ENCODE measurements at regions not wholly inside any gene's neighbourhood (a gene's known extent, or its start where the extent isn't known, plus 50 kb on each side); places are given as distances from the start of the nearest gene placed in this dataset.

- no peak overlapping the region for H3K4me2 ChIP-seq (ENCODE audit: low read depth, low read length, poor library complexity, severe bottlenecking)
- H3K79me2 ChIP-seq (ENCODE audit: low read length) = no peaks in the 10 kb centered on the region
- no peaks in the 10 kb centered on the region for H3K9me2 ChIP-seq (replicated peaks; ENCODE audit: insufficient read depth, low read length)
- H3K27me3 ChIP-seq (ENCODE audit: low read length) = no peaks in the 10 kb centered on the region; the same call in 1 of the 2 replicates
- no peaks in the 10 kb centered on the region for H4K20me1 ChIP-seq (ENCODE audit: insufficient read depth, low read depth, low read length)
- H3K27ac ChIP-seq (ENCODE audit: low read length) = no peak overlapping the region
- H3K4me1 ChIP-seq (ENCODE audit: low read length) = peaks cover 18% of the 10 kb centered on the region
- H2AFZ ChIP-seq (ENCODE audit: low read length) = no peak overlapping the region
- no peaks in the 10 kb centered on the region for H3K36me3 ChIP-seq (ENCODE audit: insufficient read depth, low read length)
- no peak overlapping the region for H3K4me3 ChIP-seq (ENCODE audit: low read length)
- H3K9ac ChIP-seq (ENCODE audit: low read length) = no peak overlapping the region
- H3K9me3 ChIP-seq (ENCODE audit: low read length) = peaks cover 4% of the 10 kb centered on the region; the same call in 1 of the 2 replicates
- no peak for DNase-seq
Observed at GRCh38 chrX:40284852-40285251, 187.1 kb upstream of the BCOR start.

- H3K9me3 ChIP-seq (ENCODE audit: low read length) = peaks cover 4% of the 10 kb centered on the region; the same call in 1 of the 2 replicates
- no peaks in the 10 kb centered on the region for H3K36me3 ChIP-seq (ENCODE audit: insufficient read depth, low read length)
- no peak overlapping the region for H3K4me2 ChIP-seq (ENCODE audit: low read depth, low read length, poor library complexity, severe bottlenecking)
- H3K4me3 ChIP-seq (ENCODE audit: low read length) = no peak overlapping the region
- peaks cover 18% of the 10 kb centered on the region for H3K4me1 ChIP-seq (ENCODE audit: low read length)
- no peak for DNase-seq
- H3K27ac ChIP-seq (ENCODE audit: low read length) = no peak overlapping the region
- H4K20me1 ChIP-seq (ENCODE audit: insufficient read depth, low read depth, low read length) = no peaks in the 10 kb centered on the region
- H3K9ac ChIP-seq (ENCODE audit: low read length) = no peak overlapping the region
- H3K27me3 ChIP-seq (ENCODE audit: low read length) = no peaks in the 10 kb centered on the region
- no peak overlapping the region for H2AFZ ChIP-seq (ENCODE audit: low read length)
- H3K9me2 ChIP-seq (replicated peaks; ENCODE audit: insufficient read depth, low read length) = no peaks in the 10 kb centered on the region
- no peaks in the 10 kb centered on the region for H3K79me2 ChIP-seq (ENCODE audit: low read length)
Observed at GRCh38 chrX:40283981-40284380, 186.2 kb upstream of the BCOR start.

GRCh38 chrX:40282946-40283660, 185.3 kb upstream of the BCOR start:
- peaks cover 4% of the 10 kb centered on the region; the same call in 1 of the 2 replicates for H3K9me3 ChIP-seq (ENCODE audit: low read length)
- no peak overlapping the region for H2AFZ ChIP-seq (ENCODE audit: low read length)
- H3K27ac ChIP-seq (ENCODE audit: low read length) = no peak overlapping the region
- H3K79me2 ChIP-seq (ENCODE audit: low read length) = no peaks in the 10 kb centered on the region
- H3K36me3 ChIP-seq (ENCODE audit: insufficient read depth, low read length) = no peaks in the 10 kb centered on the region
- no peaks in the 10 kb centered on the region for H3K9me2 ChIP-seq (replicated peaks; ENCODE audit: insufficient read depth, low read length)
- no peaks in the 10 kb centered on the region for H3K27me3 ChIP-seq (ENCODE audit: low read length)
- no peak for DNase-seq
- H3K9ac ChIP-seq (ENCODE audit: low read length) = no peak overlapping the region
- H4K20me1 ChIP-seq (ENCODE audit: insufficient read depth, low read depth, low read length) = no peaks in the 10 kb centered on the region
- no peak overlapping the region for H3K4me3 ChIP-seq (ENCODE audit: low read length)
- no peak overlapping the region for H3K4me2 ChIP-seq (ENCODE audit: low read depth, low read length, poor library complexity, severe bottlenecking)
- peaks cover 18% of the 10 kb centered on the region for H3K4me1 ChIP-seq (ENCODE audit: low read length)

- Histone ChIP-seq H3K9me2 (replicated peaks; ENCODE audit: insufficient read depth, low read length) (no peaks in the 10 kb centered on the region), H3K27me3 (ENCODE audit: low read length) (no peaks in the 10 kb centered on the region), H4K20me1 (ENCODE audit: insufficient read depth, low read depth, low read length) (no peaks in the 10 kb centered on the region), H3K4me1 (ENCODE audit: low read length) (peaks cover 18% of the 10 kb centered on the region), H3K9ac (ENCODE audit: low read length) (no peak overlapping the region), H2AFZ (ENCODE audit: low read length) (no peak overlapping the region), H3K4me2 (ENCODE audit: low read depth, low read length, poor library complexity, severe bottlenecking) (no peak overlapping the region), H3K9me3 (ENCODE audit: low read length) (peaks cover 4% of the 10 kb centered on the region; the same call in 1 of the 2 replicates), H3K79me2 (ENCODE audit: low read length) (no peaks in the 10 kb centered on the region), H3K36me3 (ENCODE audit: insufficient read depth, low read length) (no peaks in the 10 kb centered on the region), H3K4me3 (ENCODE audit: low read length) (no peak overlapping the region), H3K27ac (ENCODE audit: low read length) (no peak overlapping the region)
- DNase-seq = no peak
Observed at GRCh38 chrX:40282348-40282747, 184.6 kb upstream of the BCOR start.

GRCh38 chrX:40281336-40282005, 183.7 kb upstream of the BCOR start:
- Histone ChIP-seq H3K79me2 (ENCODE audit: low read length) (no peaks in the 10 kb centered on the region), H3K9me3 (ENCODE audit: low read length) (peaks cover 4% of the 10 kb centered on the region; the same call in 1 of the 2 replicates), H3K4me3 (ENCODE audit: low read length) (no peak overlapping the region), H3K27me3 (ENCODE audit: low read length) (no peaks in the 10 kb centered on the region), H3K4me1 (ENCODE audit: low read length) (peaks cover 18% of the 10 kb centered on the region), H3K9ac (ENCODE audit: low read length) (no peak overlapping the region), H3K27ac (ENCODE audit: low read length) (no peak overlapping the region), H3K4me2 (ENCODE audit: low read depth, low read length, poor library complexity, severe bottlenecking) (no peak overlapping the region), H3K9me2 (replicated peaks; ENCODE audit: insufficient read depth, low read length) (no peaks in the 10 kb centered on the region), H2AFZ (ENCODE audit: low read length) (no peak overlapping the region), H4K20me1 (ENCODE audit: insufficient read depth, low read depth, low read length) (no peaks in the 10 kb centered on the region), H3K36me3 (ENCODE audit: insufficient read depth, low read length) (no peaks in the 10 kb centered on the region)
- peak; percentile 53 for DNase-seq

GRCh38 chrX:40279762-40280161, 182.0 kb upstream of the BCOR start:
- Histone ChIP-seq H3K36me3 (ENCODE audit: insufficient read depth, low read length) (no peaks in the 10 kb centered on the region), H3K27me3 (ENCODE audit: low read length) (no peaks in the 10 kb centered on the region), H2AFZ (ENCODE audit: low read length) (no peak overlapping the region)

GRCh38 chrX:40279091-40279430, 181.3 kb upstream of the BCOR start:
- no peak for DNase-seq
- H3K27ac ChIP-seq (ENCODE audit: low read length) = no peak overlapping the region
- no peaks in the 10 kb centered on the region for H3K79me2 ChIP-seq (ENCODE audit: low read length)
- no peak overlapping the region for H3K4me2 ChIP-seq (ENCODE audit: low read depth, low read length, poor library complexity, severe bottlenecking)
- H3K9me2 ChIP-seq (replicated peaks; ENCODE audit: insufficient read depth, low read length) = no peaks in the 10 kb centered on the region
- no peaks in the 10 kb centered on the region for H3K27me3 ChIP-seq (ENCODE audit: low read length)
- H3K4me3 ChIP-seq (ENCODE audit: low read length) = no peak overlapping the region
- H3K9ac ChIP-seq (ENCODE audit: low read length) = no peak overlapping the region
- no peaks in the 10 kb centered on the region for H3K9me3 ChIP-seq (ENCODE audit: low read length)
- H3K36me3 ChIP-seq (ENCODE audit: insufficient read depth, low read length) = no peaks in the 10 kb centered on the region
- H2AFZ ChIP-seq (ENCODE audit: low read length) = no peak overlapping the region
- H3K4me1 ChIP-seq (ENCODE audit: low read length) = peaks cover 18% of the 10 kb centered on the region
- no peaks in the 10 kb centered on the region for H4K20me1 ChIP-seq (ENCODE audit: insufficient read depth, low read depth, low read length)

More at GRCh38 chrX:40279762-40280161, 182.0 kb upstream of the BCOR start:
- no peak overlapping the region for H3K9ac ChIP-seq (ENCODE audit: low read length)
- H3K27ac ChIP-seq (ENCODE audit: low read length) = no peak overlapping the region
- no peak overlapping the region for H3K4me2 ChIP-seq (ENCODE audit: low read depth, low read length, poor library complexity, severe bottlenecking)
- H3K79me2 ChIP-seq (ENCODE audit: low read length) = no peaks in the 10 kb centered on the region
- H4K20me1 ChIP-seq (ENCODE audit: insufficient read depth, low read depth, low read length) = no peaks in the 10 kb centered on the region
- peaks cover 18% of the 10 kb centered on the region for H3K4me1 ChIP-seq (ENCODE audit: low read length)
- no peak for DNase-seq
- no peaks in the 10 kb centered on the region for H3K9me2 ChIP-seq (replicated peaks; ENCODE audit: insufficient read depth, low read length)
- H3K4me3 ChIP-seq (ENCODE audit: low read length) = no peak overlapping the region
- H3K9me3 ChIP-seq (ENCODE audit: low read length) = no peaks in the 10 kb centered on the region

- Histone ChIP-seq H3K79me2 (ENCODE audit: low read length) (no peaks in the 10 kb centered on the region), H3K9me3 (ENCODE audit: low read length) (no peaks in the 10 kb centered on the region), H3K36me3 (ENCODE audit: insufficient read depth, low read length) (no peaks in the 10 kb centered on the region), H3K4me2 (ENCODE audit: low read depth, low read length, poor library complexity, severe bottlenecking) (no peak overlapping the region), H3K4me3 (ENCODE audit: low read length) (no peak overlapping the region), H3K9me2 (replicated peaks; ENCODE audit: insufficient read depth, low read length) (no peaks in the 10 kb centered on the region), H2AFZ (ENCODE audit: low read length) (no peak overlapping the region), H3K27me3 (ENCODE audit: low read length) (no peaks in the 10 kb centered on the region), H3K9ac (ENCODE audit: low read length) (no peak overlapping the region), H4K20me1 (ENCODE audit: insufficient read depth, low read depth, low read length) (no peaks in the 10 kb centered on the region), H3K27ac (ENCODE audit: low read length) (no peak overlapping the region), H3K4me1 (ENCODE audit: low read length) (peaks cover 18% of the 10 kb centered on the region)
- DNase-seq = no peak
Observed at GRCh38 chrX:40278340-40279090, 180.8 kb upstream of the BCOR start.

Measured in Karpas-422 (cell line).